ENCODE measurements at regions not wholly inside any gene's neighbourhood (a gene's known extent, or its start where the extent isn't known, plus 50 kb on each side); places are given as distances from the start of the nearest gene placed in this dataset.
"Not testable (repeated sequence)": the region's sequence is repeated elsewhere in the genome, so short reads cannot be mapped to it uniquely, and the experiment has no call there.

GRCh38 chrX:115881170-115881569 is 289.4 kb upstream of the AGTR2 start:
- TF ChIP-seq POLR2A (IDR thresholded peaks at IDR 0.05): not testable (repeated sequence)
- TF ChIP-seq, protein P1, sequence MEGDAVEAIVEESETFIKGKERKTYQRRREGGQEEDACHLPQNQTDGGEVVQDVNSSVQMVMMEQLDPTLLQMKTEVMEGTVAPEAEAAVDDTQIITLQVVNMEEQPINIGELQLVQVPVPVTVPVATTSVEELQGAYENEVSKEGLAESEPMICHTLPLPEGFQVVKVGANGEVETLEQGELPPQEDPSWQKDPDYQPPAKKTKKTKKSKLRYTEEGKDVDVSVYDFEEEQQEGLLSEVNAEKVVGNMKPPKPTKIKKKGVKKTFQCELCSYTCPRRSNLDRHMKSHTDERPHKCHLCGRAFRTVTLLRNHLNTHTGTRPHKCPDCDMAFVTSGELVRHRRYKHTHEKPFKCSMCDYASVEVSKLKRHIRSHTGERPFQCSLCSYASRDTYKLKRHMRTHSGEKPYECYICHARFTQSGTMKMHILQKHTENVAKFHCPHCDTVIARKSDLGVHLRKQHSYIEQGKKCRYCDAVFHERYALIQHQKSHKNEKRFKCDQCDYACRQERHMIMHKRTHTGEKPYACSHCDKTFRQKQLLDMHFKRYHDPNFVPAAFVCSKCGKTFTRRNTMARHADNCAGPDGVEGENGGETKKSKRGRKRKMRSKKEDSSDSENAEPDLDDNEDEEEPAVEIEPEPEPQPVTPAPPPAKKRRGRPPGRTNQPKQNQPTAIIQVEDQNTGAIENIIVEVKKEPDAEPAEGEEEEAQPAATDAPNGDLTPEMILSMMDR (IDR thresholded peaks at IDR 0.05): not testable (repeated sequence)

Measured in testis (tissue), 2 donors.